ENCODE measurements at regions not wholly inside any gene's neighbourhood (a gene's known extent, or its start where the extent isn't known, plus 50 kb on each side); places are given as distances from the start of the nearest gene placed in this dataset.
"Not testable (repeated sequence)": the region's sequence is repeated elsewhere in the genome, so short reads cannot be mapped to it uniquely, and the experiment has no call there.

- no peak for DNase-seq
Observed at GRCh38 chr5:86257871-86258270, 359.9 kb upstream of the COX7C start.

DNA sequence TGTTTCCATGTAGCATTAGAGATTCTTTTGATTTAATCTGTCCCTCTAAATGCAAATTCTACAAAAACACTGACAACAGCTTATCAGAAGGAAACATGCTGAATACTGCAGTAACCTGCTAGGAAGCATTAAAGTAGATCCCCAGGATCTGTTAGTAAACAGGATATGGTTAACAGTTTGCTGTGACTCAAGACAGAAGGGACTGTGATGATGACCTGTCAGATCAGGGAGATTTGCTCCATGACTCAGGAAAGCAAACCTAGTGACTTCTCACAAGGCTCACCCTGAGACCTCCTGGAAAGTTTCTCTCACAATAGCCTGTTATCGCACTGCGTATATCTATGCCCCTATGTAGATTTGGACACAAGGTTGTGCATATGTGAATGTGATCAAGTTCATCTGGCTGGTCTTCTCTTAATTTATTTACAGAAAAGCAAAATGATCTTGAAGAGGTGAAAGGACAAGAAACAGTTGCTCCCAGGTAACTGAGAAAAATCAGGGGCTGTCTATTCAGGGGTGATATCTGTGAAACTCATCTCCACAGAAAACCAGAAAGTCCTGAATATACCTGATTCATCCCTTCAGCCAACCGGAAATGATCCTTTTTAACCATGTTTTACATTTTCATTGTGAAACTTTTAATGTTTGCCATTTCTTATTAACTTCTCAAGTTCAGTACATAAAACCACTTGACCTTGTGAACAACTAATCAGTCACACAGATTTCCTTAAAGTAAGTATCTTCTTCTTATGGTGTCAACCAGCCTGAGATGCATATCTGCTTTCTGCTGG, 333.1 kb upstream of the COX7C start:
- not testable (repeated sequence) for DNase-seq

DNA sequence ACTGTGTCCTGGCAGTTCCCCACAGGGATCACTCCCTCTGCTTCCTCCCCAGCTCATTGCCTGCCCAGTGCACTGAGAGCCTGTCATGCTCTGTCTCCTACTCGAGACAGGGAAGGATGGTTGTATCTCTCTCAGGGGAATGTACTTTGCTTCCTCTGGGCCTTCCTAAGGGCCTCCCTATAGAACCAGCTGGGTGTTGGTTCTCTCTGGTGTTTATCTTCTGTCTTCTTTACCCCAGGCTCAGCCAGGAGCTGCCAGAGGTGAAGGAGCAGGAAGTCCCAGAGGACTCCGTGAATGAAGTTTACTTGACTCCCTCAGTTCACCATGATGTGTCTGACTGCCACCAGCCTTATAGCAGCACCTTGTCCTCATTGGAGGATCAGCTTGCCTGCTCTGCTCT, 330.3 kb upstream of the COX7C start:
- DNase-seq, result not testable (repeated sequence)

DNA sequence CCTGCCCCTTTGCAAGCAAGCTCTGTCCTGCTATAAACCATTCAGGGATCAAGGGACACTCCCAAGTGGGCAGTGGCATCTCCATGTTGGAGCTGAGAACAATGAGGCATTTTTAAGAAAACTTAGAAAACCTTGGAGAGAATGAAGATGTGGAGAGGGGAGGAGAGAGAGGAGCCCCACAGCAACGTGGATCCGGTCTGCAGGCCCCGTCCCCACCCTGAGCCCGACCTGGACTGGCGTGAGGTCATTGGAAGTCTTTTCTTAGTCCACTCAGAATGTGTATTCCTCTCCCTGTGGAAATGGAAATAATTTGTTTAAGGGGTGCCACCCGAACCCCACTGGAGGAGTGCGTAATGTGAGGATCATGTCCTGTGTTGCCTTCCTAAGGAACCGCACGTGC, 328.0 kb upstream of the COX7C start:
- not testable (repeated sequence) for DNase-seq

DNA sequence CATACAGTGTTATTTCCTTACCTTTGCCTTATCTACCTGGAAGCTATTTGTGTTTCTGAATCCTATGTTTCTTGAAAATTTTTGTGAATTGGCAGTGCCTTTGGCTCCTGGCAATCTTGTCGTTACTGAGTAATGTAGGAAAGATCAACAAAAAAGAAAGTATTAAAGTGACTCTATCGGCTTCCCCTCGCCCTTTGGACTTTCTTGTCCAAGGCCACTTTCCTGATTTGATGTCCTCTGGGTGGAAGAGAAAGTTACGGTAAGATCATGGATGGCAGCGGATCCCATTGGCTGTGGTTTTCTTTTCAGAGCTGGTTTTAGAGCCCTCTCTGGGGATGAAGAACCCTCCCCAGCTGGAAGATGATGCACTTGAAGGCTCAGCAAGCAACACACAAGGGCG, 324.9 kb upstream of the COX7C start:
- not testable (repeated sequence) for DNase-seq

DNA sequence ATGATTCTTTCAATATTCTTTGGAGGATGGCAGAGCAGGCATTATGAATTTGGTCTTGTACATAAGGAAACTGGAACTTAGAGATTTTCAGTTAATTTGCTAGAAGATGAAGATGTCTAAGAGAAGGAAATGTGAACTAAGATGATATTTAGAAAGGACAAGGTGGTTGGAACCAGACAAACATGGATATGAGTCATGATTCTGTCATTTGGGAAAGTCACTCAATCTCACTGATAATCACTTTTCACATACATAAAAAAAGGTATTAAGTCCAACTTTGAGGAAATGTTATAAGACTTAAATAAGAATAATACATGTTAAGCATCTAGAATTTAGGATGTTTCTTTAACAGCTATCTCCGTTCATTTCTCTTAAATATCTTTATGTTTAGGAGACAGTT, 315.1 kb upstream of the COX7C start:
- not testable (repeated sequence) for DNase-seq

- not testable (repeated sequence) for DNase-seq
Observed at GRCh38 chr5:86305050-86305449, 312.7 kb upstream of the COX7C start.

- no peak for DNase-seq
Observed at GRCh38 chr5:86314951-86315350, 302.8 kb upstream of the COX7C start.

DNA sequence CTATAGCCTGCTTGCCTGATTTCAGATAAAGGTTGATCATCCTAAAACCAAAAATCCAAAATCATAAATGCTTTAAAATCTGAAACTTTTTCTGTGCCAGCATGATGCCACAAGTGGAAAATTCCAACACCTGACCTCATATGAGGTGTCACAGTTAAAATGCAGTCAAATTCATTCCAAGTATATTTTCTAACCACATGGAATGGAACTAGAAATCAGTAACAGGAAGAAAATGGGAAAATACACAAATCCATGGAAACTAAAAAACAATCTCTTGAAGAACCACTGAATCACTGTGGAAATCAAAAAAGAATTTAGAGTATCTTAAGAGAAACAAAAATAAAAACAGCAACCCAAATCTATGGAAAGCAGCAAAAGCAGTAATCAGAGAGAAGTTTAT, 297.5 kb upstream of the COX7C start:
- DNase-seq, result no peak

DNA sequence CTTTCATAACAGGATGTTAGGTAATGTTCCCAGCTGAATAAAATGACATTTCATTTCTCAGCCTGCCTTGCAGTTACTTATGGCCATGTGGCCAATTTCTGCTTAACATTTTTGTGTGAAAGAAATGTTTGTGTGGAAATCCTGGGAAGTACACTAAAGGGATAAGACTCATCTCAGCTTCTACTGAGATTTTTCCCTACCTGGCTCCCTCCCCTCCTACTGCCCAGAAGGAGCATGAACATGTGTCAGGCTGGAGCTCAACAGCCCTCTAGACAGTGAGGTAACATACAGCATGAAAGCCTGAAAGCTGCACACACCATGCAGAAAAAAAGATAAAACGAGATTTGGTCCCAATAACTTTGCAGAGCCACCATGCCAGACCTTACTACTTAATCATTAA, 288.4 kb upstream of the COX7C start:
- no peak for DNase-seq

DNA sequence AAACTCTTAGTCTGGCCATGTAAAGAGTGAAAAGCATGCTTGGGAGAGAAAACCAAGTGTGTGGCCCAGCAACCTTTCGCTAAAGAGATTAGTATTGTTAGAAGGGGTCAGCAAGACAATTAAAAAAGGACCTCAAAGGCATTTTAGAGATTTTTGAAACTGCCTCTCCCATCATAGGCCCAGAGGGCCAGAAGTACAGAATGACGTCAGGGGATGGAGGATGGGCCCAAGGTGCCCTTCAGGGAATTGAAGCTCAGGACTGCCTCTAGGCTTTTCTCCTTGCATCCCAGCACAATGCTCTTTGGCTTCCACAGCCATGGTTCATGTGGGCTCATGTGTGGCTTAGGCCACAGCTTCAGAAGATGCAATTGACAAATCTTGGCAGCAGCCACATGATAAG, 287.0 kb upstream of the COX7C start:
- DNase-seq, result no peak

- DNase-seq, result no peak
Observed at GRCh38 chr5:86332851-86333250, 284.9 kb upstream of the COX7C start.

- DNase-seq, result no peak
Observed at GRCh38 chr5:86337667-86338460, 279.9 kb upstream of the COX7C start.

GRCh38 chr5:86354664-86355063, 263.1 kb upstream of the COX7C start:
- no peak for DNase-seq

- no peak for DNase-seq
Observed at GRCh38 chr5:86360801-86361200, 256.9 kb upstream of the COX7C start.

DNA sequence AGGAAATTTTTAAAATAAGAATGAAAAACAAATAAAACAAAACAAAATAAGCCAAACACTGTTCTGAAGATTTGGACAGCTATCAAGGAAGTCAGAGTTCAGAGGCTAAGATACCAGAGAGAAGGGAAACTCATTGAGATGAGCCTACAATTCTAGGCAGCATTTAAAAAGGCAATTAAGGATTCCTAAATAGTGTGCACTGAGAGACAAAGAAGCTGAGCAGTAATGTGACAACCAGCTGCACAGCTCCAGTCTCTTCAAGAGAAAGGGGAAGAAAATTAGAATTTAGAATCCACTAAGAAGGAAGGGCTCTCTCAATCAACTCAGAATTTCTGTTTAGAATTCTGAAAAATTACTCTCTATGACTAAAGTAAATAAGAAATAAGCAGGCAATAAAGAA, 246.7 kb upstream of the COX7C start:
- no peak for DNase-seq

GRCh38 chr5:86374611-86375010, 243.1 kb upstream of the COX7C start:
- no peak for DNase-seq

DNA sequence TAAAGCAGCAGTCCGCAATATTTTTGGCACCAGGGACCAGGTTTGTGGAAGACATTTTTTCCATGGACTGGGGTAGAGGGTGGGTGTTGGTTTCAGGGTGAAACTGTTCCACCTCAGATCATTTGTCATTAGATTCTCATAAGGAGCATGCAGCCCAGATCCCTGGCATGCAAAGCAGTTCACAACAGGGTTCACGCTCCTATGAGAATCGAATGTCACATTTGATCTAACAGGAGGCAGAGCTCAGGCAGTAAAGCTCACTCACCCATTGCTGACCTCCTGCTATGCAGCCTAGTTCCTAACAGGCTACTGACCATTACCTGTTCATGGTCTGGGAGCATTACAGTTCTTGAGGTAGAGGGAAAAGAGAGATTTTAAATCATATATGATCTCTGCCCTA, 241.5 kb upstream of the COX7C start:
- DNase-seq, result no peak

DNA sequence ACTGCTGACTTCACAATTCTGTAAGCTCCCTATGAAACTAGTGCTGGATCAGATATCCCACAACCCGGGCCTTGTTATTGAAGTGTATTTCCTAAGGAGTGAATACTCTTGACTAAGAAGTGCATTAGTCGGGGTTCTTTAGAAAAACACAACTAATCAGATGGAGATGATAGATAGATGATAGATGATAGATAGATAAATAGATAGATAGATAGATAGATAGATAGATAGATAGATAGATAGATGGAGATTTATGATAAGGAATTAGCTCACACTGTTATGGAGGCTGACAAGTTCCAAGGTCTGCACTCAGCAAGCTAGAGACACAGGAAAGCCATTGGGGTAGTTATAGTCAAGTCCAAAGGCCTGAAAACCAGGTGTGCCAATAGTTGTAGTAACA, 214.6 kb upstream of the COX7C start:
- DNase-seq, result no peak

GRCh38 chr5:86404256-86404655, 213.5 kb upstream of the COX7C start:
- no peak for DNase-seq

GRCh38 chr5:86407711-86408110, 210.0 kb upstream of the COX7C start:
- DNase-seq, result no peak

GRCh38 chr5:86411596-86411995, 206.1 kb upstream of the COX7C start:
- no peak for DNase-seq

DNA sequence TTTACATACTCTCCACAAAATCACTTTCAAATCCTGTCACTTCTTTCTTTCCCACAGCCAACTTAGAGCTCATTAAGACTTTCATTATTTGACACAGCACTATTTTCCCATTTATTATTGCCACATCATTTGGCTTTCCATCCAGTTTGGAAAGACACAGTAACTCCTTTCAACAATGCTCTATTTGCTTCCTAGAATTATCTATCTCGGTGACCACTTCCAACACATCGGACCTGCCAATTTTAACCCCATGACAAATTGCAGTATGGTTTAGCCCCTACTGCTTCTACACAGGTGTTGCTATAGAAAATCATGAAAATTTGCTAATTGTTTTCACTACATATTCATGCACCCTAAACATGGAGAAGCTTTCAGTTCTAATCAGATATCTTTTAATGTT, 190.6 kb upstream of the COX7C start:
- DNase-seq, result no peak

DNA sequence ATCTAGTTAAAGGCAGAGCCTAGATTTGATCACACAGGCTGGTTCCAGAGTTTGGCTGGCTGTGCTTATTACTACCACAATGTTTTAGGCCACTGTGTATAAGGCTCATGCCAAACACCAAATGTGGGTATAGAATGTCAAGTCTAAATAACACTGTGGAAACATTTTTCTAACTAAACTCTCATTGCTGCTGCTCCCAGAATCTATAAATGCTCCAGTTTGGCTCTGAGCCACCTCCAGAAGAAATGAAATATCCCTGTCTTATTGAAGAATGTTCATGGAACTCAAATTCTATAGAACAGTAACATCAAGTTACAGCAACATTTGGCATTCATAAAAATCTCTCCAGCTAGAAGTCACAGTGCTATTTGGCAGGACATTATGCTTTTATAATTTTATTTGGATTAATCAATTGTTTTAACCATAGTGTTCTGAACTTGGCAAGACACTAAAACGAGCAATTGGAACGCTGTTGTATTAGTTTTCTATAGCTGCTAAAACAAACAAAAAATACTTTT, 178.1 kb upstream of the COX7C start:
- DNase-seq, result peak; percentile 5
